Hepatocyte (in vitro differentiated cells): ENCODE measurements at regions not wholly inside any gene's neighbourhood (a gene's known extent, or its start where the extent isn't known, plus 50 kb on each side); places are given as distances from the start of the nearest gene placed in this dataset.

ENCODE experiments used
- DNase-seq: peaks from one replicate; pipeline ENCODE4 v3.0.0-alpha.2; 2016; ENCODE audit warnings: low spot score
- H2AFZ ChIP-seq: fragments of 200-600 bp; sonication (generic); 2 replicates; pipeline ENCODE4 v1.6.0; 2016; ENCODE audit warnings: antibody characterized with exemption, mild to moderate bottlenecking
- H3K27ac ChIP-seq: fragments of 200-600 bp; sonication (generic); 2 replicates; pipeline ENCODE4 v1.5.1; 2016; ENCODE audit warnings: mild to moderate bottlenecking
- H3K27me3 ChIP-seq: fragments of 200-600 bp; sonication (generic); 2 replicates; pipeline ENCODE4 v1.6.1; 2016
- H3K36me3 ChIP-seq: fragments of 200-600 bp; sonication (generic); replicated peaks from 2 replicates; pipeline ENCODE4 v1.5.1; 2016; ENCODE audit warnings: low read depth; ENCODE audit not compliant: insufficient read depth
- H3K4me1 ChIP-seq: fragments of 200-600 bp; sonication (generic); 2 replicates; pipeline ENCODE4 v1.5.1; 2016; ENCODE audit warnings: mild to moderate bottlenecking, moderate library complexity; ENCODE audit not compliant: insufficient read depth
- H3K4me2 ChIP-seq: fragments of 200-600 bp; sonication (generic); 2 replicates; pipeline ENCODE4 v1.6.0; 2016
- H3K4me3 ChIP-seq: fragments of 200-600 bp; sonication (generic); 2 replicates; pipeline ENCODE4 v1.5.1; 2016; ENCODE audit warnings: mild to moderate bottlenecking
- H3K79me2 ChIP-seq: fragments of 200-600 bp; sonication (generic); 2 replicates; pipeline ENCODE4 v1.6.0; 2017; ENCODE audit warnings: mild to moderate bottlenecking
- H3K9me2 ChIP-seq: fragments of 200-600 bp; sonication (generic); replicated peaks from 2 replicates; pipeline ENCODE4 v1.6.0; 2017; ENCODE audit warnings: mild to moderate bottlenecking; ENCODE audit not compliant: insufficient read depth
- H3K9me3 ChIP-seq: fragments of 200-600 bp; sonication (generic); 2 replicates; pipeline ENCODE4 v1.5.1; 2016; ENCODE audit warnings: low read depth, mild to moderate bottlenecking
- H4K20me1 ChIP-seq: fragments of 200-600 bp; sonication (generic); 2 replicates; pipeline ENCODE4 v1.6.0; 2016; ENCODE audit warnings: mild to moderate bottlenecking; ENCODE audit not compliant: insufficient read depth, poor library complexity, severe bottlenecking
- CTCF ChIP-seq: fragments of 200-600 bp; sonication (generic); IDR thresholded peaks from 2 replicates; pipeline ENCODE4 v1.5.1; 2016; ENCODE audit warnings: antibody characterized with exemption, mild to moderate bottlenecking; ENCODE audit not compliant: poor library complexity
- EZH2 ChIP-seq: fragments of 200-600 bp; sonication (generic); IDR thresholded peaks from 2 replicates; pipeline ENCODE4 v1.6.1; 2016; ENCODE audit warnings: antibody characterized with exemption, mild to moderate bottlenecking, borderline replicate concordance
- EZH2phosphoT487 ChIP-seq: fragments of 200-600 bp; sonication (generic); IDR thresholded peaks from one replicate; pipeline ENCODE4 v1.6.1; 2018; ENCODE audit warnings: antibody characterized with exemption, mild to moderate bottlenecking, low read depth, moderate library complexity; ENCODE audit not compliant: unreplicated experiment, severe bottlenecking
- WGBS: methylation state at CpG from one replicate; pipeline ENCODE4 v1.1.6; 2016; ENCODE audit warnings: low lambda C conversion rate; ENCODE audit errors: missing lambda C conversion rate; 5-methylcytosine and 5-hydroxymethylcytosine counted together

GRCh38 chr13:67833564-67833963 lies 603.4 kb upstream of the PCDH9 start:
- Histone ChIP-seq H3K4me1 (no peaks in the 10 kb centered on the region), H3K79me2 (no peaks in the 10 kb centered on the region), H3K4me3 (no peak overlapping the region), H3K27me3 (no peaks in the 10 kb centered on the region), H3K9me3 (no peaks in the 10 kb centered on the region), H3K4me2 (no peak overlapping the region), H3K27ac (no peak overlapping the region), H2AFZ (no peak overlapping the region), H4K20me1 (no peaks in the 10 kb centered on the region), H3K9me2 (no peaks in the 10 kb centered on the region), H3K36me3 (no peaks in the 10 kb centered on the region)
- TF ChIP-seq EZH2phosphoT487 (no peak), CTCF (peak; percentile 25)
- no peak for DNase-seq

- Histone ChIP-seq H3K9me3 (no peaks in the 10 kb centered on the region), H4K20me1 (no peaks in the 10 kb centered on the region), H3K4me3 (no peak overlapping the region), H3K27me3 (no peaks in the 10 kb centered on the region), H3K4me2 (no peak overlapping the region), H3K79me2 (no peaks in the 10 kb centered on the region), H3K36me3 (no peaks in the 10 kb centered on the region), H3K27ac (no peak overlapping the region), H2AFZ (no peak overlapping the region), H3K9me2 (no peaks in the 10 kb centered on the region), H3K4me1 (no peaks in the 10 kb centered on the region)
- WGBS = 91% methylated on average over 3 of the region's 3 CpGs
- TF ChIP-seq EZH2 = no peak
- TF ChIP-seq EZH2phosphoT487 = no peak
- TF ChIP-seq CTCF = no peak
- DNase-seq = no peak
Measured at GRCh38 chr13:67829641-67830040, 599.5 kb upstream of the PCDH9 start.

- H3K4me3 ChIP-seq = no peak overlapping the region
- H3K79me2 ChIP-seq = no peaks in the 10 kb centered on the region
- no peaks in the 10 kb centered on the region for H3K27me3 ChIP-seq
- TF ChIP-seq EZH2phosphoT487 (no peak), EZH2 (no peak), CTCF (no peak)
- H3K9me2 ChIP-seq = no peaks in the 10 kb centered on the region
- DNase-seq = no peak
- no peaks in the 10 kb centered on the region for H3K4me1 ChIP-seq
- no peak overlapping the region for H2AFZ ChIP-seq
- H3K9me3 ChIP-seq = no peaks in the 10 kb centered on the region
- no peaks in the 10 kb centered on the region for H4K20me1 ChIP-seq
- H3K4me2 ChIP-seq = no peak overlapping the region
- no peaks in the 10 kb centered on the region for H3K36me3 ChIP-seq
- no peak overlapping the region for H3K27ac ChIP-seq
Measured at GRCh38 chr13:67827992-67828391, 597.9 kb upstream of the PCDH9 start.

- Histone ChIP-seq H3K27me3 (no peaks in the 10 kb centered on the region), H4K20me1 (no peaks in the 10 kb centered on the region), H3K27ac (no peak overlapping the region), H3K79me2 (no peaks in the 10 kb centered on the region), H2AFZ (no peak overlapping the region), H3K4me3 (no peak overlapping the region), H3K9me2 (no peaks in the 10 kb centered on the region), H3K4me2 (no peak overlapping the region), H3K4me1 (no peaks in the 10 kb centered on the region), H3K9me3 (no peaks in the 10 kb centered on the region), H3K36me3 (no peaks in the 10 kb centered on the region)
- no peak for DNase-seq
- TF ChIP-seq EZH2 (no peak), CTCF (no peak), EZH2phosphoT487 (no peak)
- WGBS = 82% methylated on average over 2 of the region's 2 CpGs
Measured at GRCh38 chr13:67821606-67822005, 591.5 kb upstream of the PCDH9 start.
